Brain microvascular endothelial cell (primary cell): ENCODE measurements at regions not wholly inside any gene's neighbourhood (a gene's known extent, or its start where the extent isn't known, plus 50 kb on each side); places are given as distances from the start of the nearest gene placed in this dataset.

Experiments
- DNase-seq: peaks from one replicate; pipeline ENCODE4 v3.0.0-alpha.2; 2020
- H3K27ac ChIP-seq: fragments of 250-450 bp; sonication (Bioruptor Pico); 2 replicates; pipeline ENCODE4 v1.5.1; 2020; ENCODE audit warnings: mild to moderate bottlenecking, moderate library complexity
- H3K27me3 ChIP-seq: fragments of 250-450 bp; sonication (Bioruptor Pico); replicated peaks from 2 replicates; pipeline ENCODE4 v1.5.1; 2020; ENCODE audit warnings: mild to moderate bottlenecking
- H3K36me3 ChIP-seq: fragments of 250-450 bp; sonication (Bioruptor Pico); replicated peaks from 2 replicates; pipeline ENCODE4 v1.5.1; 2020; ENCODE audit warnings: mild to moderate bottlenecking
- H3K4me3 ChIP-seq: 2 replicates; pipeline ENCODE4 v1.5.1; 2011; ENCODE audit warnings: low read depth, mild to moderate bottlenecking, control low read depth, low read length, moderate library complexity
- CTCF ChIP-seq: IDR thresholded peaks from 2 replicates; pipeline ENCODE4 v1.5.1; 2011; ENCODE audit warnings: low read depth, mild to moderate bottlenecking, moderate library complexity, low read length, control low read depth, inconsistent platforms; ENCODE audit errors: missing control alignments
- in situ Hi-C: cut with HindIII; loops from 2 replicates; pipeline ENCODE4 v1.10.0; 2017; ENCODE audit warnings: low sequenced_read_pairs, low pct_ligation_motif_present

DNA sequence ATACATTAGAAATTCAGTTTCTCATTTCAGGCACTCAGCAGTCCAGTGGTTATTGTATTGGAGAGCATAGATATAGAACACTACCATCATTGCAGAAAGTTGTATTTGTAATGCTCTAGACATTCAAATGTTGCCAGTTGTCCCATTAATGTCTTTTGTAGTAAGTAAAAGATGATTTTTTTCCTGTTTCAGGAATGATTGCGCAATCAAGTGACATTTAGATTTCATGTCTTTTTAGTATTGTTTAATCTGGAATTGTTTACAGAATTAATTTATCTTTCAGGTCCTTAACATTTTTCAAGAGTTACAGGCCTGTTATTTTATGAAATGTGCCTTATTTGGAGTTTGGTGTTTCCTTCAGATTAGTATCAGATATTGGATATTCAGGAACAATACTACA is 134.7 kb downstream of the MSTN start:
- no peak for TF ChIP-seq CTCF
- DNase-seq, result no peak
- Histone ChIP-seq H3K27me3 (no peaks in the 10 kb centered on the region), H3K36me3 (no peaks in the 10 kb centered on the region), H3K4me3 (no peak overlapping the region), H3K27ac (no peak overlapping the region)
- in situ Hi-C loops, result no loop called here
